ENCODE measurements at regions not wholly inside any gene's neighbourhood (a gene's known extent, or its start where the extent isn't known, plus 50 kb on each side); places are given as distances from the start of the nearest gene placed in this dataset.
A peak's percentile ranks its signal among the peaks of the same experiment; 100 is the strongest.

DNA sequence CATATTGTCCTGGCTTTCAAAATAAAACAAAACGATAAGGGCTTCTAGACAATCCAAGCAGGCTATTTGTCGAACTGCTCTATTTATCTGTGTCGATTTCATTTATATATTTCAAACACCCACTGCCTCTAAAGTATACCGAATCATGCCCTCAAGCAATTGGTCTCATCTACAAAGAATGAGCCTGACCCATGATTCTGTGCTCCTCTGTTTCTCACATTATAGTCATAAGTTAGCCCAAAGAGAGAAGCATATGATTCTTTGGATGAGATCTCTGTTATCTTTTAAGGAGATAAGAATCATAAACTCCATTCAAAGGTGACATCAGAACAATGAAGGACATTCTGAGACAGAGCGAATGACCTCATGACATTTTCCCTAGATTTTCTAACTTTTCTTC lies 191.1 kb downstream of the MAP2K6 start:
- DNase-seq = no peak

GRCh38 chr17:69606142-69606800 lies 191.8 kb downstream of the MAP2K6 start:
- DNase-seq = no peak

GRCh38 chr17:69607162-69607834 lies 192.8 kb downstream of the MAP2K6 start:
- DNase-seq = peak; percentile 40

GRCh38 chr17:69608141-69608540 lies 193.6 kb downstream of the MAP2K6 start:
- no peak for DNase-seq

- DNase-seq = no peak
These were observed 194.4 kb downstream of the MAP2K6 start for GRCh38 chr17:69608808-69609472.

DNA sequence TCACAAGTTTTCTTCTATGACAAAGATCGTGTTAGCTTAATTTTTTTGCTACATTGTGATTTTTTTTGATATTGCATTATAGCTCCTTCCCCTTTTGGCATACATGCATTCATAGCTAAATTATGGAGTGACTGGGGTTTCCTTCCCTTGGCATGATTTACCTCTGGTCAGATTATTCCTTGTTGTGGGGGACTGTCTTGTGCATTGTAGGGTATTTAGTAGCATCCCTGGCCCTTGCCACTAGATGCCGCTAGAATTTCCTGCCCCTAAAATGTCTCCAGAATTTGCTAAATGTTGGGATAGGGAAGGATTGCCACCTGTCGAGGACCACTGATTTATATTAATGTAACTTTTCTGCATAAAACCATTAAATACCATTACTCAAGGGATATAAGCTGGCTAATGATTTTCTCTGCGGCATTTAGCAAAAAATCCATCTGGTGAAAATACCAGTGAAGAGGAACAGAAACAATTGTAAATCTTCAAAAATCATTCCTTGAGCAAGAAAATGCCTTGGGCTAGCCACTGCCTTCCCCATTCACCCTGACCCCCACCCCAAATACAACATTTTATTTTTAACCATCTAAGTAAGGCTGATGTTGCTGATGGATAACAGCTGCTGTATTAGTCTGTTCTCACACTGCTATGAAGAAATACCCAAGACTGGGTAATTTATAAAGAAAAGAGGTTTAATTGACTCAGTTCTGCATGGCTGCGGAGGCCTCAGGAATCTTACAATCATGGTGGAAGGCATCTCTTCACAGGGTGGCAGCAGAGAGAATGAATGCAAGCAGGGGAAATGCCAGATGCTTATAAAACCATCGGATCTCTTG lies 195.2 kb downstream of the MAP2K6 start:
- DNase-seq = no peak

- DNase-seq = no peak
These were observed 205.9 kb downstream of the MAP2K6 start for GRCh38 chr17:69620363-69620762.

DNA sequence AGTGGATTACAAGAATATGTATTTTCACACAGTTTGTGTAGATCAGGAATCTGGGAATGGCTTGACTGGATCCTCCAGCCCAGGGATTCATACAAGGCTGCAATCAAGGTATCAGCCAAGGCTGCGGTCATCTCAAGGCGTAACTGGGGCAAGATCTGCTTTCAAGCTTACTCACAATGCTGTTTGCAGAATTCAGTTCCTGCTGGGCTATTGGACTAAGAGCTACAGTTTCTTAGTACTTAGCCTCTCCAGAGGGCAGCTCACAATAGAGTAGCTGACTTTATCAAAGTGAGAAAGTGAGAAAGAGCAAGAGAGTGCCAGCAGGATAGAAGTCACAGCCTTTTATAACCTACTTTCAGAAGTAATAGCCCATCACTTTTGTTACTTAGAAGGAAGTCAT lies 211.0 kb downstream of the MAP2K6 start:
- no peak for DNase-seq

GRCh38 chr17:69630056-69630635 lies 215.6 kb downstream of the MAP2K6 start:
- no peak for DNase-seq

DNA sequence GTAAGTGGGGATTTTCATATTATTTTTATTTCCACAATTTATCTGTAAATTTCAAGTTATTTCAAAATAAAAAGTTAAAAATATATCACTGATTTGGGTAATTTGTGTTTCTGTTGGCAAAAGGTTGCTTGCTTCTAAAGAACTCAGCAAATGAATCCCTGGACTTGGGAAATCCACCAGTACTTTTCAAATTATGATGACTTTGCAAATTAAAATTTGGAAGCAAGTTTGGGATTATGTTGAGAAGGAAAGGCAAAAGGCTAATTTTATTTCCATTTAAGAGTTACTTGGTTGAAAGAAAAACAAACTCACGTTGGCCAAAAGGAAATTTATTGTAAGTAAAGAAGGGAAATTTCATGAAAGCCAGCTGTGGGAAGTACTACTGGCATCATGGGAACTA lies 220.3 kb downstream of the MAP2K6 start:
- DNase-seq = no peak

GRCh38 chr17:69637446-69638156 lies 223.1 kb downstream of the MAP2K6 start:
- no peak for DNase-seq

DNA sequence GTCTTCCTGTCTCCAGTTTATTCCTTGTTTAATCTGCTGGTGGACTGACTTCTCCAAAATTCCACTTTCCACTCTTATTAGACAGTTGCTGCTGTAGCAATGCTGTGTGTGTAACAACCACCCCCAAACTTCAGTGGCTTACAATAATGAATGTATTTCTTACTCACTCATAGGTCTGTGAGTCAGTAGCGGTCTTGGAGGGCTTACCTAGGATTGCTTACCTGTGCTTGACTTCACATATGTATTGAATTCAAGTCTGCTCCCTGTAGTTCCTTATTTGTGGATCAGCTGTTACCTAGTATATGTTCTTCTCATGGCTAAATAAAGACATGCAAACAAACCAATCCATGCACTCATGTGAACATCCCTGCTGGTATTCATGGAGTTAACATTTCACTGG lies 224.6 kb downstream of the MAP2K6 start:
- no peak for DNase-seq

DNA sequence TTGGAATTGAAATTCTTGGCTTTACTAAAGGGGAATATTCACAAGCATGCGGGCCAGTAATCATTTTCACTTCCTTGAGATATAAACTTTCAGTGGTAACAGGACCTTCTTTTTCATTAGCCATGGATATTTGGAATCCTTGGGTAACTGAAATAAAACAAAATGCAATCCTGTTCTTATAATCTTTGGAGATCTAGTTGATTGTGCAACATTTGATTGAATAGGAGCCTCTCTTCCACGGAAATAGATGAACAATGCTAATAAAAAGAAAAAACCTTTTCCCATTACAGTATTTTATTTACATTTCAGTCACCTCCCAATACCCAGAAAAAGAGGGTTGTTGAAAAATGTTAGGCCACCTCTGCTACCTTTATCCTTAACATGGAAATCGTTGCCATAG lies 225.6 kb downstream of the MAP2K6 start:
- DNase-seq = no peak

- no peak for DNase-seq
These were observed 229.2 kb downstream of the MAP2K6 start for GRCh38 chr17:69643686-69644085.

- DNase-seq = no peak
These were observed 232.2 kb downstream of the MAP2K6 start for GRCh38 chr17:69646729-69647128.

GRCh38 chr17:69650881-69651280 lies 236.4 kb downstream of the MAP2K6 start:
- no peak for DNase-seq

DNA sequence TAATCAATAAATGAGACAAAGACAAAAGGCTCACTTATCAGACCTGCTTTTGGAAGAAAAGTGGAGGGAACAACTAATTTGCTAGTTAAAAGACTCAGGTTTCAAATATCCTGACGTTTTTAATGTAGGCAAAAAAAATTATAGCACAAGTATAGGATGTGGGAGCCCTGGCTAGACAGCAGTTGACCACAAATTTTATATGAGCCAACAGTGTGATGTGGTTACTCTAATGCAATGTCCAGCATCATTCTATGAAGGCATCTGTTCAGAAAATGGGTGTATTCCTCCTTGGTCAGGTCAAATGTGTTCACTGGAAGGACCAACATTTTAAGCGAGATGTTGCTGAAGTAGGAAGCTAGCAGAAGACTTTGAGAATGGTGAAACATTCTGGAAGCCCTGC lies 237.4 kb downstream of the MAP2K6 start:
- DNase-seq = no peak

- no peak for DNase-seq
These were observed 240.7 kb downstream of the MAP2K6 start for GRCh38 chr17:69654981-69655855.

GRCh38 chr17:69655902-69656301 lies 241.4 kb downstream of the MAP2K6 start:
- no peak for DNase-seq

- DNase-seq = no peak
These were observed 255.1 kb downstream of the MAP2K6 start for GRCh38 chr17:69669441-69670178.

DNA sequence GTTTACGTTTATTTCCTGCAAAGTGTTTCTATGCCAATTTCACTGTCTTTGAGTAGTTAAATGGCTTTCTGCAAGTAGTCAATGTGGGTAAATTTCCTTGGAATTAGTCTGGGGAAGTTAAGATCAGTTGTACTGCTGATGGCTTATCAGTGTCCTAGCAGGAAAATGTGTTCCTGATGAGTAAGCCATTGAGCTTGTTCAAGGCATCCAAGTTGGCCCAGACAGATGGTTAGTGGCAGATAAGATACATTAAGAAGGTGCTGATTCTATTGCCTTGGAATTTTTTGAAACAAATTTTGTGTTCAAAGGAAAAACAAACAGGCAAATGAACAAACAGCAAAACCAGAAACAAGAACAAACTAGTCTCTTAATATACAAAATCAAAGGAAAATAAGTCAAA lies 258.4 kb downstream of the MAP2K6 start:
- DNase-seq = no peak

All from activated CD4-positive, alpha-beta T cell treated with anti-CD3 and anti-CD28 coated beads, Interleukin-2, Interleukin-6, amounts not matched to agents 100 ng/mL and 50 ng/mL, durations not matched to agents 16 hours and 8 hours (primary cell).